Neural crest cell (in vitro differentiated cells): ENCODE measurements at regions not wholly inside any gene's neighbourhood (a gene's known extent, or its start where the extent isn't known, plus 50 kb on each side); places are given as distances from the start of the nearest gene placed in this dataset.
A peak's percentile ranks its signal among the peaks of the same experiment; 100 is the strongest.

Source experiments
- DNase-seq: peaks from one replicate; pipeline ENCODE4 v3.0.0; 2021; ENCODE audit warnings: low read depth, mixed read lengths, low spot score
- H3K27ac Mint-ChIP-seq: one replicate; pipeline ENCODE4 v1.8.0; 2021; ENCODE audit warnings: mild to moderate bottlenecking, mixed read lengths; ENCODE audit not compliant: unreplicated experiment
- H3K27me3 Mint-ChIP-seq: 2 replicates; pipeline ENCODE4 v1.8.0; 2021; ENCODE audit warnings: low read depth, mild to moderate bottlenecking, mixed read lengths
- H3K36me3 Mint-ChIP-seq: 2 replicates; pipeline ENCODE4 v1.8.0; 2021; ENCODE audit warnings: low read depth, mild to moderate bottlenecking, mixed read lengths
- H3K4me1 Mint-ChIP-seq: 2 replicates; pipeline ENCODE4 v1.8.0; 2021; ENCODE audit warnings: mixed read lengths
- H3K4me3 Mint-ChIP-seq: one replicate; pipeline ENCODE4 v1.8.0; 2021; ENCODE audit warnings: mild to moderate bottlenecking, mixed read lengths
- H3K9me3 Mint-ChIP-seq: 2 replicates; pipeline ENCODE4 v1.8.0; 2021; ENCODE audit warnings: mixed read lengths
- TF ChIP-seq, protein P1 (sequence below): fragments of 200-600 bp; sonication (generic); conservative IDR thresholded peaks from 2 replicates; pipeline ENCODE4 v1.5.0; 2021; ENCODE audit warnings: antibody characterized with exemption, mild to moderate bottlenecking

GRCh38 chr12:113537751-113538087, 66.0 kb upstream of the LHX5 start:
- TF ChIP-seq, protein P1, sequence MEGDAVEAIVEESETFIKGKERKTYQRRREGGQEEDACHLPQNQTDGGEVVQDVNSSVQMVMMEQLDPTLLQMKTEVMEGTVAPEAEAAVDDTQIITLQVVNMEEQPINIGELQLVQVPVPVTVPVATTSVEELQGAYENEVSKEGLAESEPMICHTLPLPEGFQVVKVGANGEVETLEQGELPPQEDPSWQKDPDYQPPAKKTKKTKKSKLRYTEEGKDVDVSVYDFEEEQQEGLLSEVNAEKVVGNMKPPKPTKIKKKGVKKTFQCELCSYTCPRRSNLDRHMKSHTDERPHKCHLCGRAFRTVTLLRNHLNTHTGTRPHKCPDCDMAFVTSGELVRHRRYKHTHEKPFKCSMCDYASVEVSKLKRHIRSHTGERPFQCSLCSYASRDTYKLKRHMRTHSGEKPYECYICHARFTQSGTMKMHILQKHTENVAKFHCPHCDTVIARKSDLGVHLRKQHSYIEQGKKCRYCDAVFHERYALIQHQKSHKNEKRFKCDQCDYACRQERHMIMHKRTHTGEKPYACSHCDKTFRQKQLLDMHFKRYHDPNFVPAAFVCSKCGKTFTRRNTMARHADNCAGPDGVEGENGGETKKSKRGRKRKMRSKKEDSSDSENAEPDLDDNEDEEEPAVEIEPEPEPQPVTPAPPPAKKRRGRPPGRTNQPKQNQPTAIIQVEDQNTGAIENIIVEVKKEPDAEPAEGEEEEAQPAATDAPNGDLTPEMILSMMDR: no peak
- Mint-ChIP-seq H3K4me1 (peaks cover 5% of the 10 kb centered on the region), H3K4me3 (no peak overlapping the region), H3K27me3 (peaks cover 78% of the 10 kb centered on the region), H3K27ac (no peak overlapping the region), H3K36me3 (no peaks in the 10 kb centered on the region), H3K9me3 (peaks cover 2% of the 10 kb centered on the region)
- DNase-seq: no peak

DNA sequence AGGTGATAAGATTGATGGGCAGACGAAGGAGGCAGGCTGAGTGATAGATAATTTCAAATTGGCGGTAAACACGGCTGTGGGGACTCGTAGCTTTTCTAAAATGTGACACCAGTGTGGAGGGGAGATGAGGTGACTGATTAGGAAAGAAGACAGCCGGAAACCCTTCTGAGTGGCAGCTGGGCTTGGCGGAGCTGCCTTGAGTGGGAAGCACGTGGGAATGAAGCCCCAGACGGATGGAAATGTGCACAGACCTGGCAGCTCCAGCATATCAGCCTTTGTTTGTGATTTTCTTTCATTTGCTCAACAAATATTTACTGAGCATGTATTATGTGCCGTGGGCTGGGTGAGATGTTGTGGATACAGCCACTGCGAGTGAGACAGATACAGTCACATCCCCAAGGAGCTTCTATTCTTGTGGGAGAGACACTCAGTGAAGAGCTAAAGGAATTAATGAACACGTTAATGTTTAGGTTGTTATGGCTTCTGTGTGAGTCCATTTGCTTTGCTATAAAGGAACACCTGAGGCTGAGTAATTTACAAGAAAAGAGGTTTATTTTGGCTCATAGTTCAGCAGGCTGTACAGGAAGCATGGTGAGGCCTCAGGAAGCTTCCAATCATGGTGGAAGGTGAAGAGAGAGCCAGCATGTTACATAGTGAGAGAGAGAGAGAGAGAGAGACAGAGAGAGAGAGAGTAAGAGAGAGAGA, 65.5 kb upstream of the LHX5 start:
- Mint-ChIP-seq H3K27ac (peak overlapping the region; percentile 94), H3K36me3 (no peaks in the 10 kb centered on the region), H3K4me3 (no peak overlapping the region), H3K9me3 (peaks cover 2% of the 10 kb centered on the region), H3K4me1 (peaks cover 2% of the 10 kb centered on the region), H3K27me3 (peaks cover 76% of the 10 kb centered on the region)
- TF ChIP-seq, protein P1: no peak
- no peak for DNase-seq

GRCh38 chr12:113535100-113535499, 63.4 kb upstream of the LHX5 start:
- Mint-ChIP-seq H3K4me1 (no peaks in the 10 kb centered on the region), H3K27ac (no peak overlapping the region), H3K9me3 (peaks cover 2% of the 10 kb centered on the region), H3K4me3 (no peak overlapping the region), H3K27me3 (peaks cover 72% of the 10 kb centered on the region), H3K36me3 (no peaks in the 10 kb centered on the region)
- no peak for DNase-seq
- TF ChIP-seq, protein P1: no peak

DNA sequence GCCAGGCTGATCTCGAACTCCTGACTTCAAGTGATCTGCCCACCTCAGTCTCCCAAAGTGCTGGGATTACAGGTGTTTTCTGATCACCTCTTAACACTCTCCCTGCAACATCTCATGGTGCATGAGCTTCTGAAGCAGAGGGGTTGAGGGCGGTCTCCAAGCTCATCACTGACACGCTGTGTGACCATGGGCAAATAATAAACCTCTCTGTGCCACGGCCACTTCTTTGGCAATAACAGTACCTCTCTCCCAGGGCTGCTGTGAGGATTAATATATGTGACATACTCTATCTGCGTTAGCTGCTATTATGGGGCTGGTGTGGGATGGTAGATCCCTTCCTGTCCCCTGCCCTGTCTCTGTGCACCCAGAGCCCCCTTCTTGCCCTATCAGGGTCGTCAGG, 62.9 kb upstream of the LHX5 start:
- H3K36me3 Mint-ChIP-seq: no peaks in the 10 kb centered on the region
- no peak overlapping the region for H3K27ac Mint-ChIP-seq
- DNase-seq: no peak
- no peaks in the 10 kb centered on the region for H3K4me1 Mint-ChIP-seq
- H3K4me3 Mint-ChIP-seq: no peak overlapping the region
- peaks cover 2% of the 10 kb centered on the region for H3K9me3 Mint-ChIP-seq
- peaks cover 71% of the 10 kb centered on the region for H3K27me3 Mint-ChIP-seq
- TF ChIP-seq, protein P1: no peak

- H3K4me1 Mint-ChIP-seq: no peaks in the 10 kb centered on the region
- DNase-seq: no peak
- no peak overlapping the region for H3K27ac Mint-ChIP-seq
- H3K9me3 Mint-ChIP-seq: peaks cover 2% of the 10 kb centered on the region
- H3K4me3 Mint-ChIP-seq: no peak overlapping the region
- TF ChIP-seq, protein P1: no peak
- H3K27me3 Mint-ChIP-seq: peaks cover 73% of the 10 kb centered on the region
- H3K36me3 Mint-ChIP-seq: no peaks in the 10 kb centered on the region
These were observed 62.2 kb upstream of the LHX5 start for GRCh38 chr12:113533842-113534375.
